HG02870 (cell line): ENCODE measurements at regions not wholly inside any gene's neighbourhood (a gene's known extent, or its start where the extent isn't known, plus 50 kb on each side); places are given as distances from the start of the nearest gene placed in this dataset.
"Not testable (repeated sequence)": the region's sequence is repeated elsewhere in the genome, so short reads cannot be mapped to it uniquely, and the experiment has no call there.

Experiments
- ATAC-seq: cut with Tn5 transposase; IDR thresholded peaks from one replicate; pipeline ENCODE4 v1.9.1; 2021; ENCODE audit warnings: mild to moderate bottlenecking, moderate library complexity; ENCODE audit not compliant: unreplicated experiment

DNA sequence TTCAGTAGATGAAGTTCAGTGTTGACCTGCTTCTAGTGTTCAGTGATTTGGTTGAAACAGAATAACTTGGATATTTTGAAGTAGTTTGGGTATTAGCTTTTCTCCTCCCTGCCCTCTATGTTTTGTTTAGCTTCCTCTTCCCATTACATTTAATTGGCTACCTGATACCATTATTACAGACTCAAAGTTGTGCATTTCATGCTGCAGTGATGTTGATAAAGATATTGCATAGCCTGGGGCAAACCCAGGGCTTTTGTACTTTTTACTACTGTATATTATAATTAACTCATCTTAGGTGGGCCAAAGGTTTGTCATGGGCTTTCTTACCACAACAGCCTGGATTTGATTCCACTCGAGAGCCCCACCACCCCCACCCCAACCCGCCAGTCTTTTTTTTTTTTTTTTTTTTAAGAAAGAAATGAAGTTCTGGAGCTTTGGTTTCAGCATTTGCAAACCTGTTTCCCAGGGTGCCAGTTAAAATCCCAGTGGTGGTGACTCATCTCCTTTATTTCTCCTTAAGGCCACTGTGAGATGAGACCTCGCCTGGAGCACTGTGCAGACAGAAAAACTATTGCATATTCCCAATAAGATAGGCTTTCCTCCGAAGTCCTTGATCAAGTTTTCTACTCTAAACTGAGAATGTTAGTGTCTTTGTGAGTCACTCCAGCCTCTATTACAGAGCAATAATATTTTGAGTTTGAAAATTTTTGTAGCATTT, 393.7 kb upstream of the FANCL start:
- ATAC-seq, result no peak

DNA sequence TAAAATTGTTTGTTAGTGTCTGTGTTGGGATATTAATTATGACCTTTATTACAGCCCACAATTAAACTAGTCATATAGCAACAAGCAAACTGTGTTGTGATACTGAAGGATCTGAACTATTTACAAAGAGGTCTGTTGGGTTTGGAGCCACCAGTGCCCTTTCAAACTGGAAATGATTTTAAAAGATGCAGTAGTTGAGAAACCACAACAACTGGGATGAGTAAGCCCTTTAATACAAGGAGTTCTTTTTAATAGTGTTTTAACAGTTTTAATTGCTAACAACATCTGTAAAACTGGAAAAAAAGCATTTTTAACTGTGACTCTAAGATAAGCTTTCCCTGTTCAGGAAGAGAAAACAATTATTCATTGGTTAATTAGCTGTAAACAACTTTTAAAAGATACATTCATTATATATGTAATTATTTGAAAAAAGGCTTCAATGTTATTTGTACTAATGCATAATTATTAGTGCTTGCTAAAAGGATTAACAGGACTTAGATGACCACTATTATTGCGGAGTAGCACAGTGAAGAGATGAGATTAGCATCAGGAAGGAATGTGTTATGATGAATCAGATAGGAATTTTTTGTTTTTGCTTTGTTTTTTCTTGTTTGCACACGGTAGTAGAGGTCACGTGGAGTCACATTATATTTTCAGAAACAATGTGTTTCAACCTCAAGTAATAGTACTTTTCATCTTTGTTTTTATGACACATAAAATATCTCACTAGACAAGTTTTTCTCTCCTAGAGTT, 392.7 kb upstream of the FANCL start:
- ATAC-seq, result no peak

DNA sequence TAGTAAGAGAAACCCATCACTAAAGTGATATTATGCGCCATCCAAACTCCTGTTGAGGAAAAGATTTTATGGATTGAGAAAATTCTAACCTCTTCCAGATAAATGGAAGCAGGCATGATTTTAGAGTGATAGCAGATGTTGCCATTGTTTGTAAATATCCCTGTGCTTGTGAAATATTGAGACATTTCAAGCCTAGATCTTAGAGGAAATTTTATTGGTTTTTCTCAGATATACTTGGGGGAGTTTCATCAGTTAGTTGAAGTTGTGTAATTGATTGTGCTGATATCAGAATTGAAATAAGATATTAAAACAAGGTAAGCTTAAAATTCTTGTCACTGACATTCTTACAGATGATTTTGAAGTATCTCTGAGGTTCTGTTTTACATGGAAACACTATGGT, 390.9 kb upstream of the FANCL start:
- no peak for ATAC-seq

DNA sequence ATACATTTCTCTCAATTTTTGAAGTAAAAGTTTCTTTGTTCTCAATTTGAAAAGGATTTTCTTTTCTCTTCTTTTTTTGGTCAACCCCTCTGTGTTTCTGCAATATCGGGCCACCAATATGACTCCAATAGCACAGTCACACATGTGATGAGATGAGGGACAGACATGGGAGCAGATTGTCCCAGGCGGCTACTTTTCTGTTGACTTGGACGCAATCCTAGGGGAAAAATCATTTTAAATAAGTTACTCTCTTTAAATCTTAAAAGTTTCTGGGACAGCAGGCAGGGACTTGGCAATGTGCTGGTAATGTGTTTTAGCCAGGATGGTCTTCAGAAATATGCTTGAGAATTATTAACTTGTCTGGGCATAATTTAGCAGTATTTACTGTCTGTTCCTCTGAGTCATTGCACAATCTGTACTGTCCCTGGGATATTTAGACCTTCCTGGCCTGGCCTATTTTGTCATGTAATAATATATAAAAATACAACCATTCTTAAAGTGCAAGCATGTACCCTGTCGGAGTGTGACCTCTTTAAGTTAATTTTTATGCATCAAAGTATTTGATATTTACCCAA, 388.5 kb upstream of the FANCL start:
- ATAC-seq, result no peak

DNA sequence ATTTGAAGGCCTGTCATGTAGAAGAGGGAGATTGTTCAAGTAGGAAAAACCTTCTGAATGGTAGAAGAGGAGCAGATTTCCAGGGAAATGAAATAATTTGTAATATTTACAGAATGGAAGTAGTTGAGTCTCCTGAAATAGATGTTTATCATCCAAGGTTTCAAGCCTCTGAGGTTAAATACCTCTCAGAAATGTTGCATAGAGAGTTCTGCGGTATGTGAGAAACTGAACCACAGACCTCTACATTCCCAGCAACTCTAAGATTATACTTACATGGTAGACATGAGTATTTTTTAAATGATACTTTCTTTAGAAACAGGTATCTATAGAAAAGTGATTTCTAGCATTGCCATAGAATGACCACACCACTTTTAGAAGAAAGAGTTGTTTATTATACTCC, 379.8 kb upstream of the FANCL start:
- ATAC-seq, result no peak

DNA sequence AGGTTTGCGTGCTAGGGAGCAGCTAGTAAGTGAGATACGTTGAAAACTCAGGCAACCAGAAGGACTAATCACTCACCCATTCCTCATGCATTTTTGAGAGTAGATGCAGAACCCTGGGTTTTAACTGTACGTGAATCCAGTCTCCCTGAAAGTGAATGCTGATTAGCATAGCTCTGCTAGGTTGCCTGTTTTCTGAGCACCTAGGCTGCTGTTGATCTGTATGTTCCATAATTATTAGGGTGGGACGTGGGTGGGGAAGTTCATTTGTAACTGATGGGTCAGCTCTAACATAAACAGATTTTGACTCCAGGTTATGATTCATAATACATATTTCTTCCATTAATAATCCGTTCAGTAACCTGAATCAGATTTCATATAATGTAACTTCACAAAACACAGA, 379.0 kb upstream of the FANCL start:
- no peak for ATAC-seq

DNA sequence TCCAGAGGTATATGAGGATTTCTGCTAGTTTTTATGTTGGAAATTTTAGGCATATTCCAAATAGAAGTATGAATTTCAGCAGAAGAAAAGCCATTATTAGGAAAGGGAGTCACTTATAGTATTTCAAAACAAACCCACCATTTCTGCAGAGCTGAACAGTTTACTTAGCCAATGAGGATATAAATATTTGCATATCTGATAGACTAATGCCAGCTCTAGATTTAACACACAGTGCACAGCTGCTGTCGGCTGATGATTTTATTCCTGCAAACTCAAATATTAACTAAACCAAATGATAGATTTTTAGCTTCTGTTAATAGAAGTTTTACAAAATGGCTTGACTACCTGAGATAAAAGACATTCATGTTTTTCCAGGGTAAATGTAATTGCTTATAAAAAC, 375.8 kb upstream of the FANCL start:
- ATAC-seq, result no peak

DNA sequence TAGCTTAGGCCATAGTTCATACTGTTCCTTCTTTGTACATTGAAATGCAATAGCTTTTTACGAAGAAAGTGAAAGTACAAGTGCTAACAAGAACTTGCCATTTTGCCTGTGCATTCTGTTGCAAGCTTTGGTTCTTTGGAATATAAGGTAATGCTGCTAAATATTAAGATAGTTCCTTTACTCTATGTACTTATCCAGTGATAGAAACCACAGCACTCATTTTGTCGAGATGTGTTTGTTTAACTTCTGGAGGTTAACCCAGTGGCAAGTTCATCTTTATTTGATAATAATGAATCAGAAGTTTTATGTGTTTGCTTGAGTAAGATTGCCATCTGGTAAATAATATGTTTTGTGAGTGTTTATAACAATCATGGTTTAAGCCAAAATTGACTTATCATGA, 373.1 kb upstream of the FANCL start:
- no peak for ATAC-seq

DNA sequence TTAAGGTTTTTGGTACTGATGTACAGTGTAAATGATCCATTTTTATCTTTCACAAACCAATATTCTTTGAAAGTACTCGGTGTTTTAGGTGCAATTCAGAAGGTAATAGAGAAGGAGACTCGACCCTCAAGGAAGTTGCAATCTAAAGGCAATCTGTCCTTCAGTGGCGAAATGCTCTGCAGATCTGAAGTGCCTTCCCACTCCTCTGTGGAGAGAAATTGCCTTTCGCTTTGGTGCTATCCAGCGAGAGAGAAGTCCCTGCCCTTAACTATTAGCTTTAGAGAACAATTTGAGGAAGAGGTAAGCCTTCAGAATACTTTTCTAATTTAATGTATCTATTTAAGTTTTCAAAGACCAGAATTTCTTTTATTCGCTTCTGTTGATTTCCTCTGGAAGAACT, 371.8 kb upstream of the FANCL start:
- ATAC-seq, result no peak

DNA sequence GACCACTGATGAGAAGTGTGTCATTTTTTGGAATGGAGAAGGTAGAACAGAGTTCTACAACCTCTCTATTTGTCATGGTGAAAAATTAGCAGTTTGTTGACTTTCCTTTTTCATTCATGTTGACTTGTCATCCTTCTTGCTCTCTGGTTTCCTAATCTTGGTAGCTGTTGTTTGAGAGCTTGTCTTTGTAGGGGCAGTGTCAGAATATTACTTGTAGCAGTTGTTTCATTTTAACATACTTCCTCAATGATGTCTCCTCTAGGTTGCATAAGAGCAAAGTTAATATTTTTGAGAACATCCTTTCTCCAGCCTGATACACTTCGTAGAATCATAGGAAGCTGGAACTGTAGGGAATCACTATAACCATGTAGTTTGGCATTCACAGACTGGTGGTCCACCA, 368.2 kb upstream of the FANCL start:
- no peak for ATAC-seq

DNA sequence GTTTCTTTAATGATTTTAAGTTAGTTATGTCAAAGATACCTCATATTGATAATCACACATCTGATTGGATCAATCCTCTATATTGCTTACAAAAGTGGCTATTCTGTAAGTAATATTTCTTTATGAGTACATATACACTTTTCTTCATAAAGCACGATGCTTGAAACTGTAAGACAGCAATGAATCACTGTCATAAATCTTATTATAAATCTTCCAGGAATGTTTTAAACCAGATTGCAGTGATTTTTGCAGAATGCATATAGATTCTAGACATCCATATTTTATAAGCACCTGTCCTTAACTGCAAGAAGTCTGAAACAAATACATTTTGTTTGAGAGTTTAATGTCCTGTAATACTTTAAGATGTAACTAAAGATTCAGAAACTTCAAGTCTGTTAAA, 367.0 kb upstream of the FANCL start:
- ATAC-seq, result no peak

DNA sequence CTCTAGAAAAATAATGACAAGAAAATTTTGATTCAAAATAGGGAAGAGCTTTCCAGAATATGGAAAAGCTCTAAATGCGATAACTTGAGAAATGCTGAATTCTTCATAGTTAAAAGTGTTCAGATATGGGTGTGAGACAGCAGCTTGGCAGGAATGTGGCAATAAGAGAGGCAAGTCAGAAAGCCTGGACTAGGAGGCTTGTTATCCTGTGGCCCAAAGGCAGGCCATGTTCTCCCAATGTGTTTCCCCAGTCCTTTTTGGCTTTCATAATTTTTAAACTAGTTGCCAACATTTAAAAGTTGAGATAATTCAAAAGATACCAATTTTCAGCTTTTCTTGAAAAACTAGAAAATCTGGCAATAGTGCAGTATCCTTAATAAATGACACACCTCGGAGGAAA, 366.3 kb upstream of the FANCL start:
- ATAC-seq, result no peak

DNA sequence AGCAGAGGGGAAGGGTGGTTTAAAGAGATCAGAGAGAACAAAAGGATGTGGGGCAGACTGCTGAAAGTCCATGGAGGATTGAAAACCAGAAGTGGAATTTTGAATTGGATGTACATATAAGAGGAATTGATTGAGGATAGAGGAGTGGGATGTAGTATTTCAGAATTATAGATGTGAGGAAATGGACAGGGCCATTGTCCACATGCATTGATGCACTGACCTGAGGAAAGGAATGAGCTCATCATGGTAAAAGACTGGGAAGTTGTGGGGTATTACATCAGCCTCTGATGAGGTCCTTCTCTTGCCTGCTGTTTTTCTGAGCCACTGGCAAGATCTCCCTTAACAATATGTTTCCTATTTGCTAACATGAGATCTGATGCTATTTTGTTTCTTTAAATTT, 365.7 kb upstream of the FANCL start:
- no peak for ATAC-seq

DNA sequence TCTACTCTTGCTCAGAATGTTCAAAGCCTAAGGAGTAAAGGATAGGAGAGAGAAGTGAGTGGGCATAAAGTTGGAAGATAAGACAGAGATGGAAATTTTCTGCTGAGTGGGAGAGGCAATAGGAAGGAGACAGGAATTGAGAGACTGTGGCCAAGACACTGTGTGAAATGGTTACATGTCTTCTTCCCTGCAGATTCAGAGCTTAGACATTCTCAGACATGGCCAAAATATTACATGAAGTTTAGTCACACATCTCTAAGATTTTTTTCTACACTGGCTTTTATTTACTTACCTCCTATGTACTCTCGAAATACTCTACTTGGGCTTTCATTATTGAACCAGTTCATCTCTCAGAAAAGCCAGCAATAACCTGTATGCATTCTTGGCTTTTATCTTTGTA, 363.0 kb upstream of the FANCL start:
- ATAC-seq, result no peak

DNA sequence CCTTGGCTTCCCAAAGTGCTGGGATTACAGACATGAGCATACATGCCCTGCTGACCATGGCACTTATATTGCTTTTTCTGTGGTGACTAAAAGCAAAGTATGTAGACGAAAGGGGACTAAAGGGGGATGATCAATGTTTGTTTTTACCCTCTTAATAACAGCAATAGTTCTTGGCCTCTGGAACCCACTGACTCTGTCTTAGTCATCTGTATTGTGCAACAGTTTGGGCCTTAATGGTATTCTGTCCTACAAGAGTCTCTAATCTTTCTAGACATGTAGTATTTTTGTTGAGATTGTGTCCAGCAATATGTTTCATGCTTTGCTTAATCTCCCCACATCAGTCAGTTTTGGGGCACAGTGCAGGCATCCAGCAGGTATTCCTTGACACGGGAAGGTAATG, 359.9 kb upstream of the FANCL start:
- no peak for ATAC-seq

DNA sequence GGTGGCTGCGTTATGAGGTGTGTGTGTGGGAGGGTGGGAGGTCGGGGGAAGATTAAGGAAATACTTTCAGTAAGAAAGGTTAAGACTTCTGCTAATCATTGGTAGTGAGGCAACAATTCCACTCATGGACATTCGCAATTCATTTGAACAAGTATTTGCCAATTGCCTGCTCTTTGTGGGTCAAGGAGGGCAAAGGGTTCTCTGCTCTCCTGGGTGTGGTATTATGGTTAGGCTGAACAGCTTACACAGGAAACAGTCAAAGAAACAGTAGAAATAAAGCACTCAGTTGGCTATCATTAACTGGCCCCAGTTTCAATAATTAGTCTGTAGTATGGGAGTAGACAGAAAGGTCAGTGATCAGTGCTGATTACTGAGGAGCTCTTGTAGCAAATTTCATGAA, 357.0 kb upstream of the FANCL start:
- no peak for ATAC-seq

DNA sequence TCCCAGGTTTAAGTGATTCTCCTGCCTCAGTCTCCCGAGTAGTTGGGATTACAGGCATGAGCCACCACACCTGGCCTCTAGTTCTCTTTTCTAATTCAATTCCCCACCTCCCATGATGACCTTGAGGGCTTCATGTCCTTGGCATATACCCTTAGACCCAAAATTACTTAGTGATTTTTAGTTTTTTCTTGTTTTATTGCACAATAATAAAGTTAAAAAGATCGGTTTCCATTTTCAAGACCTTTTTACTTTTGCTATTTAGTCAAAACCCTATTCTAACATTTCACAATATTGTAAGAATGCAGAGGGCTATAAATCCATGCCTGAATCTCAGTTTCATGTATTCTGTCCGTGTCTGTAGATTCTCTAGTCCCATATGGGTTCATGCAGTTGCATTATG, 354.6 kb upstream of the FANCL start:
- no peak for ATAC-seq

DNA sequence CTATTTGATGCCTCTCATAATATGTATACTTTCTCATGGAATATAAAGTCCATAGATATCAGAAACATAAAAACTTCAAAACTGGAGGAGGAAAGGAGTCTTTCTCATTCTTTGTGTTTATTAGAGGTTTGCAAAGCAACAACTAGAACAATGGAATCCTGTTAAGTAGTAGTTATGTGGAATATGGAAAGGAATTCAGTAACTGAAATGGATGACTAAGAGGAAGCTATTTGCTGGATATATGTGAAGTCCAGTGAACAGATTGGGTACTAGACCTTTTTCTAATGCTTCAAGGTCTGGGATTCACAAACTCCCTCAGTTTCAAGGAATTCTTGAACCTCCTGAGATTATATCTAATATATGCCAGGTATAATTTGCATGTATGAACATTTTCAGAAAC, 353.6 kb upstream of the FANCL start:
- no peak for ATAC-seq

DNA sequence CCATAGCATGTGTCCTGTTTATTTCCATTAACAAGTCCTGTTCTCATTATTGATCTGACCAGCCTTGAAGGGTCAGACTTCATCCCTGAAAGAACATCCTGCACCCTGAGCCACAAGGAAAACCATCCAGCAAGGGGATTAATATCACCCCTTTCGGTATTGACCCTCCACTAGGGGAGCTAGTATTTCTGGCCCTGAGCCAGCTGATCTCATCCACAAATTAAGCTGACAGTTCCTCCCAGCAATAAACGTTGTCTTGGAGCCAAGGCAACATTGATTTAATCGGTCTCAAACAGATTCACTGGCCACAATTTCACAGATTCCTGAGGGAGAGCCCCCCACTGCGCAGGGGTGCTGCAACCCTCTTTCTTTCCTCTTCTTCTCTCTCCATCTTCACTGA, 353.1 kb upstream of the FANCL start:
- ATAC-seq, result no peak

DNA sequence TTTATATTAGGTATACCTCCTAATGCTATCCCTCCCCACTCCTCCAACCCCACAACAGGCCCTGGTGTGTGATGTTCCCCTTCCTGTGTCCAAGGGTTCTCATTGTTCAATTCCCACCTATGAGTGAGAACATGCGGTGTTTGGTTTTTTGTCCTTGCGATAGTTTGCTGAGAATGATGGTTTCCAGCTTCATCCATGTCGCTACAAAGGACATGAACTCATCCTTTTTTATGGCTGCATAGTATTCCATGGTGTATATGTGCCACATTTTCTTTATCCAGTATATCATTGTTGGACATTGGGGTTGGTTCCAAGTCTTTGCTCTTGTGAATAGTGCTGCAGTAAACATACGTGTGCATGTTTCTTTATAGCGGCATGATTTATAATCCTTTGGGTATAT, 345.1 kb upstream of the FANCL start:
- ATAC-seq, result not testable (repeated sequence)

DNA sequence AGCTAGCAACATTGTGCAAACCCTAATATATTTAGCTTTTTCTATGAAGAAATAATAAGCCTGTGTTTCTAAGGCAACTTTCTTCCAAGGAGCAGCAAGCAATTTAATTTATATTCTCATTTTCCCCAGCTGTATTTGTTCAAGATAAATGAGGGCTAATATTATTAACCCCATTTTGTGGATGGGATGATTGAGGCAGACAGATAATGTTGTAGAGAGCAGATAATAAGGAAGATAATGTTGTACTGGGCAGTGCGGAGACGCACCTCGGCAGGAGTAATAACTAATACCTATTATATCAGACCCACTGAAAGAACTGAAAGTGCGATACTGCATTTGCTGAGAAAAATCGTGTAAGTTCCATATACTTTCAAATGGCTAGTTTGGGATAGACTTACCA, 344.1 kb upstream of the FANCL start:
- no peak for ATAC-seq

DNA sequence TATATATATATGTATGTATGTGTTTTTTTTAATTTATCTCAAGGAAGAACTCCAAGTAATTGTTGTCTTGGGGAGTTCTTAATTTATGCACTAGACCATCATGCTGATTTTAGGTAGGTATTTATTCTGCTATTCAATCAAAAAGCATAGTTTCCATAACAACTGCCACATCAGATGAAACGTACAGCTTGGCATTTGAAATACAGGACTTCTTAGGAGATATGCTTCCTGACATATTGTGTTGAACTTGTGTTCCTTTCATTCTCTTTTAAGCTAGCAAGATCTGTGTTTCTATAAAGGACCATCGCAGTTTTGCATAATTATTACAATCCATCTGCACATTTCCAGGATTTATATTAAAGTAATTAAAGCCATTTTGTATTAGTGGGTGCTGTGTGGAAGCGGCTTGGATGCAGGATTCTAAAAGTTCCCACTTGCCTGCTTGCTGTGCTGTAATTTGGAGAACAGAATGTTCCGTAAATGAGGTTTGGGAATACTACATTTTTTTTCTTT, 343.5 kb upstream of the FANCL start:
- no peak for ATAC-seq
